Endothelial cell of umbilical vein (primary cell): ENCODE measurements at regions not wholly inside any gene's neighbourhood (a gene's known extent, or its start where the extent isn't known, plus 50 kb on each side); places are given as distances from the start of the nearest gene placed in this dataset.

Experiments
- BruUV-seq: library from RNA; stranded (reverse); fragments of 400-500 nt; replicated peaks from 2 replicates; lab custom pipeline; 2021; lab: Mats Ljungman, UMichigan
- CTCF ChIA-PET: fragments of 300-600, 350-600 bp; sonication (Branson Sonifier 250); formaldehyde crosslinking; loops from one replicate; lab custom pipeline; 2021; ENCODE audit warnings: antibody characterized with exemption, inconsistent platforms; lab: Charles Lee
- POLR2A ChIA-PET: fragments of 300-600, 350-600 bp; sonication (Branson Sonifier 250); formaldehyde crosslinking; loops from one replicate; lab custom pipeline; 2021; ENCODE audit warnings: antibody characterized with exemption, inconsistent platforms; lab: Charles Lee
- DNase-seq: peaks from one replicate; pipeline ENCODE4 v3.0.0-alpha.2; 2011; ENCODE audit warnings: low read depth, low spot score
- FAIRE-seq: peaks from 2 replicates; lab custom pipeline; 2011; peaks lifted over from hg19 to GRCh38; lab: Jason Lieb, UNC
- H2AFZ ChIP-seq: 2 replicates; pipeline ENCODE4 v1.6.0; 2012; ENCODE audit warnings: low read depth, low read length, control low read depth, inconsistent platforms
- H3K27ac ChIP-seq: 2 replicates; pipeline ENCODE4 v1.5.1; 2011; ENCODE audit warnings: low read depth, mild to moderate bottlenecking, control low read depth, low read length, moderate library complexity; ENCODE audit not compliant: insufficient read depth
- H3K27me3 ChIP-seq, 2 experiments: 2 replicates each; pipeline versions ENCODE4 v1.6.0 to v1.6.1; 2011; ENCODE audit warnings: low read length in 2 of 2, mixed read lengths in 1 of 2; ENCODE audit not compliant: control insufficient read depth in 2 of 2, insufficient read depth in 2 of 2
- H3K36me3 ChIP-seq, 2 experiments: 2 replicates in 1 of 2; 3 replicates in 1 of 2; pipeline ENCODE4 v1.5.1; 2011; ENCODE audit warnings: low read length in 2 of 2, mild to moderate bottlenecking in 1 of 2, moderate library complexity in 1 of 2; ENCODE audit not compliant: control insufficient read depth in 2 of 2, insufficient read depth in 2 of 2; ENCODE audit errors: extremely low read depth in 1 of 2
- H3K4me1 ChIP-seq: 3 replicates; pipeline ENCODE4 v1.5.1; 2011; ENCODE audit warnings: mild to moderate bottlenecking, low read length; ENCODE audit not compliant: control insufficient read depth, insufficient read depth; ENCODE audit errors: extremely low read depth
- H3K4me2 ChIP-seq: 2 replicates; pipeline ENCODE4 v1.6.1; 2011; ENCODE audit warnings: low read length, control low read depth, mixed read lengths; ENCODE audit not compliant: insufficient read depth
- H3K4me3 ChIP-seq, 3 experiments: fragments of 200-600 bp in 1 of 3; sonication (generic), shearing (Covaris generic) in 1 of 3; replicated peaks in 1 of 3; 2 replicates each; pipeline ENCODE4 v1.5.1; 2011 to 2016; ENCODE audit warnings: control low read depth in 3 of 3, low read length in 3 of 3, mild to moderate bottlenecking in 2 of 3, inconsistent platforms in 1 of 3, low read depth in 1 of 3, moderate library complexity in 1 of 3; ENCODE audit not compliant: insufficient read depth in 1 of 3
- H3K79me2 ChIP-seq: 2 replicates; pipeline ENCODE4 v1.6.0; 2012; ENCODE audit warnings: low read length, inconsistent platforms; ENCODE audit not compliant: control insufficient read depth, insufficient read depth
- H3K9ac ChIP-seq: replicated peaks from 2 replicates; pipeline ENCODE3; 2011; ENCODE audit warnings: low read length, control low read depth; ENCODE audit not compliant: insufficient read depth; ENCODE audit errors: extremely low read depth
- H3K9me1 ChIP-seq: replicated peaks from 3 replicates; pipeline ENCODE4 v1.6.0; 2011; ENCODE audit warnings: mild to moderate bottlenecking, low read length; ENCODE audit not compliant: control insufficient read depth, insufficient read depth; ENCODE audit errors: extremely low read depth
- H3K9me3 ChIP-seq: replicated peaks from 2 replicates; pipeline ENCODE4 v1.5.1; 2012; ENCODE audit warnings: low read length, inconsistent platforms; ENCODE audit not compliant: control insufficient read depth, insufficient read depth
- H4K20me1 ChIP-seq: replicated peaks from 2 replicates; pipeline ENCODE3; 2011; ENCODE audit warnings: mild to moderate bottlenecking, low read length; ENCODE audit not compliant: control insufficient read depth, insufficient read depth; ENCODE audit errors: extremely low read depth
- CTCF ChIP-seq, 2 donors: IDR thresholded peaks; 1 replicate in 1 of 2; 2 replicates in 1 of 2; pipeline ENCODE4 v1.5.1; 2011; ENCODE audit warnings: low read length in 2 of 2, mild to moderate bottlenecking in 2 of 2, moderate library complexity in 2 of 2, control low read depth in 1 of 2, inconsistent platforms in 1 of 2, low read depth in 1 of 2; ENCODE audit not compliant: insufficient read depth in 1 of 2; ENCODE audit errors: extremely low read depth in 1 of 2
- EZH2 ChIP-seq: IDR thresholded peaks from 2 replicates; pipeline ENCODE4 v1.6.1; 2012; ENCODE audit warnings: borderline replicate concordance, low read depth, mild to moderate bottlenecking, moderate library complexity, low read length, inconsistent platforms; ENCODE audit not compliant: severe bottlenecking
- FOS ChIP-seq: IDR thresholded peaks from 2 replicates; pipeline ENCODE4 v1.6.1; 2011; ENCODE audit warnings: mild to moderate bottlenecking, low read length, moderate library complexity, borderline replicate concordance; ENCODE audit not compliant: insufficient read depth
- GATA2 ChIP-seq: IDR thresholded peaks from 2 replicates; pipeline ENCODE4 v1.7.0; 2011; ENCODE audit warnings: low read depth, mild to moderate bottlenecking, moderate library complexity, mixed read lengths, low read length; ENCODE audit not compliant: insufficient read length, insufficient read depth
- JUN ChIP-seq: IDR thresholded peaks from 2 replicates; pipeline ENCODE4 v1.6.1; 2011; ENCODE audit warnings: borderline replicate concordance, low read depth; ENCODE audit not compliant: insufficient read length, insufficient read depth
- MYC ChIP-seq: IDR thresholded peaks from one replicate; pipeline ENCODE4 v1.6.1; 2011; ENCODE audit warnings: mild to moderate bottlenecking, low read depth, low read length
- POLR2A ChIP-seq: IDR thresholded peaks from 2 replicates; pipeline ENCODE4 v1.6.1; 2012; ENCODE audit warnings: low read depth, mild to moderate bottlenecking, control low read depth, low read length
- POLR2AphosphoS5 ChIP-seq: IDR thresholded peaks from 2 replicates; pipeline ENCODE4 v1.6.1; 2012; ENCODE audit warnings: low read depth, mild to moderate bottlenecking, control low read depth, low read length, moderate library complexity; ENCODE audit not compliant: insufficient read depth
- dilution Hi-C: fragments of 300-500 bp; cut with MboI; formaldehyde crosslinking; loops from one replicate; pipeline ENCODE4 v1.15.0; 2019; ENCODE audit warnings: low sequenced_read_pairs; ENCODE audit not compliant: extremely low pct_ligation_motif_present
- intact Hi-C: fragments of 100-400 bp; cut with micrococcal nuclease; formaldehyde crosslinking; loops from one replicate; pipeline ENCODE4 v1.10.0; 2022
- TF ChIP-seq, protein P1 (sequence below): IDR thresholded peaks from 2 replicates; pipeline ENCODE4 v1.6.1; 2011; ENCODE audit not compliant: insufficient read depth, insufficient read length

- no peaks in the 10 kb centered on the region for H3K36me3 ChIP-seq
- no peak overlapping the region for H3K9ac ChIP-seq
- H3K79me2 ChIP-seq: no peaks in the 10 kb centered on the region
- no peaks in the 10 kb centered on the region for H3K9me3 ChIP-seq
- dilution Hi-C loops (no loop called here), intact Hi-C loops (no loop called here)
- ChIA-PET CTCF (interaction anchor here (1.0 kb wide), 1 partner anchor 231 kb away, joined by 5 read pairs; no protein-coding TSS in a partner anchor), POLR2A (no interaction called here)
- FAIRE-seq (no peak), DNase-seq (no peak)
- no peak for TF ChIP-seq GATA2
- TF ChIP-seq POLR2A: no peak
- no peak for TF ChIP-seq FOS
- no peak for TF ChIP-seq MYC
- no peak for TF ChIP-seq JUN
- no peak for TF ChIP-seq EZH2
- TF ChIP-seq, protein P1, sequence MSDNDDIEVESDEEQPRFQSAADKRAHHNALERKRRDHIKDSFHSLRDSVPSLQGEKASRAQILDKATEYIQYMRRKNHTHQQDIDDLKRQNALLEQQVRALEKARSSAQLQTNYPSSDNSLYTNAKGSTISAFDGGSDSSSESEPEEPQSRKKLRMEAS: no peak
- TF ChIP-seq CTCF (IDR thresholded peaks at IDR 0.05; ENCODE audit: extremely low read depth in 1 of 2, insufficient read depth in 1 of 2, low read depth in 1 of 2, low read length in 2 of 2): no peak
- no peak for TF ChIP-seq POLR2AphosphoS5
- no peaks in the 10 kb centered on the region for H3K9me1 ChIP-seq
- no peaks in the 10 kb centered on the region for H3K4me1 ChIP-seq
- no peaks in the 10 kb centered on the region for H4K20me1 ChIP-seq
- H3K4me3 ChIP-seq: no peak overlapping the region
- H3K4me2 ChIP-seq: no peak overlapping the region
- no peak overlapping the region for H3K27ac ChIP-seq
- BruUV-seq: no TSS peak
- H2AFZ ChIP-seq: no peak overlapping the region
- H3K27me3 ChIP-seq: peaks cover 0 to 3% of the 10 kb centered on the region in 2 experiments
These were observed 57.4 kb downstream of the FOXD2 start for GRCh38 chr1:47495176-47495713.
